ENCODE measurements at regions not wholly inside any gene's neighbourhood (a gene's known extent, or its start where the extent isn't known, plus 50 kb on each side); places are given as distances from the start of the nearest gene placed in this dataset.

DNA sequence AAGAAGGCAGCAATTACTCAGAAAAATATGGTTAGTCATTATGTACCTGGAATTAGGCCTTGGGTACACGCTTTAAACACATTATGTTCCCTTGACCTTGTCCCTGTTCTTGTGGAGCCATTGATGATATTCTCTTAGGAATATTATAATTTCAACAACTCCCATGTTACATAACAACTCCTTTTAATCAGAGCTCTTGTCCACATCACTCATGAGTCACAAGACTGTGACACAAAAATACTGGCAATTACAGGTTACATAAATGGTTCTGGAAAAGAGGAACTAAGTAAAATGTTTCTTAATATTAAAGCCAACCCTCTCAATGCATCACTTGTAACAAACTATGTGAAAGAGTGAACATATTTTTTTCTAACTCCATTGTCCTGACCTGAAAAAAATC is 143.8 kb upstream of the PCLO start:
- TF ChIP-seq, protein P1, sequence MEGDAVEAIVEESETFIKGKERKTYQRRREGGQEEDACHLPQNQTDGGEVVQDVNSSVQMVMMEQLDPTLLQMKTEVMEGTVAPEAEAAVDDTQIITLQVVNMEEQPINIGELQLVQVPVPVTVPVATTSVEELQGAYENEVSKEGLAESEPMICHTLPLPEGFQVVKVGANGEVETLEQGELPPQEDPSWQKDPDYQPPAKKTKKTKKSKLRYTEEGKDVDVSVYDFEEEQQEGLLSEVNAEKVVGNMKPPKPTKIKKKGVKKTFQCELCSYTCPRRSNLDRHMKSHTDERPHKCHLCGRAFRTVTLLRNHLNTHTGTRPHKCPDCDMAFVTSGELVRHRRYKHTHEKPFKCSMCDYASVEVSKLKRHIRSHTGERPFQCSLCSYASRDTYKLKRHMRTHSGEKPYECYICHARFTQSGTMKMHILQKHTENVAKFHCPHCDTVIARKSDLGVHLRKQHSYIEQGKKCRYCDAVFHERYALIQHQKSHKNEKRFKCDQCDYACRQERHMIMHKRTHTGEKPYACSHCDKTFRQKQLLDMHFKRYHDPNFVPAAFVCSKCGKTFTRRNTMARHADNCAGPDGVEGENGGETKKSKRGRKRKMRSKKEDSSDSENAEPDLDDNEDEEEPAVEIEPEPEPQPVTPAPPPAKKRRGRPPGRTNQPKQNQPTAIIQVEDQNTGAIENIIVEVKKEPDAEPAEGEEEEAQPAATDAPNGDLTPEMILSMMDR (IDR thresholded peaks at IDR 0.05; ENCODE audit: low read depth, low read length, poor library complexity, severe bottlenecking), result no peak
- no peak for TF ChIP-seq EZH2phosphoT487 (IDR thresholded peaks at IDR 0.05; ENCODE audit: borderline replicate concordance, low read length)

Data from DOHH2 (cell line).